Smooth muscle cell (in vitro differentiated cells): ENCODE measurements at regions not wholly inside any gene's neighbourhood (a gene's known extent, or its start where the extent isn't known, plus 50 kb on each side); places are given as distances from the start of the nearest gene placed in this dataset.
A peak's percentile ranks its signal among the peaks of the same experiment; 100 is the strongest.

Experiments used
- DNase-seq: peaks from one replicate; lab custom pipeline; 2025; ENCODE audit not compliant: unreplicated experiment; lab: John Stamatoyannopoulos, UW
- H2AFZ ChIP-seq: fragments of 200-600 bp; sonication (generic); 2 replicates; pipeline ENCODE4 v1.6.0; 2016; ENCODE audit warnings: antibody characterized with exemption, low read depth, mild to moderate bottlenecking
- H3F3A ChIP-seq: fragments of 200-600 bp; sonication (generic); 2 replicates; pipeline ENCODE4 v1.6.0; 2017; ENCODE audit warnings: antibody characterized with exemption, low read depth
- H3K27ac ChIP-seq: fragments of 200-600 bp; sonication (generic); 2 replicates; pipeline ENCODE4 v1.5.1; 2016; ENCODE audit warnings: low read depth, mild to moderate bottlenecking
- H3K27me3 ChIP-seq: fragments of 200-600 bp; sonication (generic); 2 replicates; pipeline ENCODE4 v1.6.1; 2016; ENCODE audit warnings: low read depth, mild to moderate bottlenecking
- H3K36me3 ChIP-seq: fragments of 200-600 bp; sonication (generic); 2 replicates; pipeline ENCODE4 v1.5.1; 2016; ENCODE audit warnings: low read depth
- H3K4me1 ChIP-seq: fragments of 200-600 bp; sonication (generic); 2 replicates; pipeline ENCODE4 v1.5.1; 2016; ENCODE audit warnings: low read depth
- H3K4me2 ChIP-seq: fragments of 200-600 bp; sonication (generic); 2 replicates; pipeline ENCODE4 v1.6.0; 2016; ENCODE audit warnings: mild to moderate bottlenecking
- H3K4me3 ChIP-seq: fragments of 200-600 bp; sonication (generic); 2 replicates; pipeline ENCODE4 v1.5.1; 2016; ENCODE audit warnings: mild to moderate bottlenecking
- H3K79me2 ChIP-seq: fragments of 200-600 bp; sonication (generic); 2 replicates; pipeline ENCODE4 v1.6.0; 2016; ENCODE audit warnings: low read depth, mild to moderate bottlenecking
- H3K9ac ChIP-seq: fragments of 200-600 bp; sonication (generic); 2 replicates; pipeline ENCODE4 v1.6.0; 2016; ENCODE audit warnings: low read depth
- H3K9me3 ChIP-seq: fragments of 200-600 bp; sonication (generic); replicated peaks from 2 replicates; pipeline ENCODE4 v1.5.1; 2016; ENCODE audit warnings: low read depth
- H4K20me1 ChIP-seq: fragments of 200-600 bp; sonication (generic); 2 replicates; pipeline ENCODE4 v1.6.0; 2016; ENCODE audit warnings: low read depth
- WGBS: methylation state at CpG from one replicate; pipeline ENCODE4 v1.1.7; 2016; ENCODE audit warnings: low lambda C conversion rate; 5-methylcytosine and 5-hydroxymethylcytosine counted together
- TF ChIP-seq, protein P1 (sequence below): fragments of 200-600 bp; sonication (generic); IDR thresholded peaks from 2 replicates; pipeline ENCODE4 v1.5.1; 2017; ENCODE audit warnings: borderline replicate concordance, mild to moderate bottlenecking, antibody characterized with exemption; ENCODE audit not compliant: insufficient read depth, poor library complexity, severe bottlenecking

DNA sequence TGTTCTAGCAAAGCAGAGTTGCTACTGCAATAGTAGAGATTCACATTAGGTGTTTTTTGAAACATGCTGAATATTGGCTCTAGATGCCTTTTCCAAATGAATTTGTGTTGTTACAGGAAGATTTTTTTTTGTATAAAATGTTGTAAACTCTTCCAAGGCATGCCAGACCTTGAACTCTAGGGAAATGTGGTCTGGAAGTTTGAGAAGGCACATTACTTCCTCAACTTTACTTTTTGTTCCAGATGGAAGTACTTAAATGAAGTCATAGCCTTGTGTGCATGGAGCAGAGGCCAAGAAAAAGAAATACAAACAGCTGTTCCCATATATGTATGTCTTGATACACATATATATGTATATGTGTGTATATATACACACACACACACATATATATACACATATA is 585.7 kb upstream of the MARCKS start:
- TF ChIP-seq, protein P1, sequence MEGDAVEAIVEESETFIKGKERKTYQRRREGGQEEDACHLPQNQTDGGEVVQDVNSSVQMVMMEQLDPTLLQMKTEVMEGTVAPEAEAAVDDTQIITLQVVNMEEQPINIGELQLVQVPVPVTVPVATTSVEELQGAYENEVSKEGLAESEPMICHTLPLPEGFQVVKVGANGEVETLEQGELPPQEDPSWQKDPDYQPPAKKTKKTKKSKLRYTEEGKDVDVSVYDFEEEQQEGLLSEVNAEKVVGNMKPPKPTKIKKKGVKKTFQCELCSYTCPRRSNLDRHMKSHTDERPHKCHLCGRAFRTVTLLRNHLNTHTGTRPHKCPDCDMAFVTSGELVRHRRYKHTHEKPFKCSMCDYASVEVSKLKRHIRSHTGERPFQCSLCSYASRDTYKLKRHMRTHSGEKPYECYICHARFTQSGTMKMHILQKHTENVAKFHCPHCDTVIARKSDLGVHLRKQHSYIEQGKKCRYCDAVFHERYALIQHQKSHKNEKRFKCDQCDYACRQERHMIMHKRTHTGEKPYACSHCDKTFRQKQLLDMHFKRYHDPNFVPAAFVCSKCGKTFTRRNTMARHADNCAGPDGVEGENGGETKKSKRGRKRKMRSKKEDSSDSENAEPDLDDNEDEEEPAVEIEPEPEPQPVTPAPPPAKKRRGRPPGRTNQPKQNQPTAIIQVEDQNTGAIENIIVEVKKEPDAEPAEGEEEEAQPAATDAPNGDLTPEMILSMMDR: no peak
- H3K79me2 ChIP-seq: no peaks in the 10 kb centered on the region
- no peak for DNase-seq
- no peaks in the 10 kb centered on the region for H3K4me1 ChIP-seq
- H3K9me3 ChIP-seq: peaks cover 15% of the 10 kb centered on the region
- no peaks in the 10 kb centered on the region for H3F3A ChIP-seq
- peaks cover 12% of the 10 kb centered on the region for H3K36me3 ChIP-seq
- no peaks in the 10 kb centered on the region for H3K27me3 ChIP-seq
- no peak overlapping the region for H2AFZ ChIP-seq
- H3K4me2 ChIP-seq: no peak overlapping the region
- no peak overlapping the region for H3K27ac ChIP-seq
- H3K9ac ChIP-seq: no peak overlapping the region
- H4K20me1 ChIP-seq: no peaks in the 10 kb centered on the region
- no peak overlapping the region for H3K4me3 ChIP-seq

DNA sequence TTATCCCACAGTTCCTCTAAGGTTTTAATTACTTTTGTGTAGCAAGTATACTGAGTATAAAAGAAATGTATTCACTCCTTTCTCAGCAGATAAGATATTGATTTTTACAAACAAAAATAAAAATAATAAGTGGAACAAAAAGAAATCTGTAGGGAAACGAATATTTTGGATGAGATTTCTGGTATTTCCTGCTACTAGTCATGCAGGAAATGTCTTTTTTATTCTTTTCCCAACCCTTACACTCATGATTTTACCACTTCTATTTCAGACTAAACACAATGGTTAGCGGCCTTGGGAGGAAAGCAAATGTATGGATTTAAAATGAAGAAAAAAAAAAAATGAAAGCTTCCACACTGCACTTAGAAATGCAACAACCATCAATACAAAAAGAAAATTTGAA is 580.5 kb upstream of the MARCKS start:
- H3K36me3 ChIP-seq: no peaks in the 10 kb centered on the region
- no peaks in the 10 kb centered on the region for H3K27me3 ChIP-seq
- no peak overlapping the region for H3K9ac ChIP-seq
- TF ChIP-seq, protein P1: no peak
- no peak overlapping the region for H3K4me3 ChIP-seq
- 85% methylated on average over 2 of the region's 2 CpGs for WGBS
- H4K20me1 ChIP-seq: no peaks in the 10 kb centered on the region
- no peaks in the 10 kb centered on the region for H3K9me3 ChIP-seq
- no peak overlapping the region for H3K27ac ChIP-seq
- no peak overlapping the region for H2AFZ ChIP-seq
- no peak overlapping the region for H3K4me2 ChIP-seq
- H3K79me2 ChIP-seq: no peaks in the 10 kb centered on the region
- H3F3A ChIP-seq: no peaks in the 10 kb centered on the region
- no peaks in the 10 kb centered on the region for H3K4me1 ChIP-seq
- DNase-seq: no peak

DNA sequence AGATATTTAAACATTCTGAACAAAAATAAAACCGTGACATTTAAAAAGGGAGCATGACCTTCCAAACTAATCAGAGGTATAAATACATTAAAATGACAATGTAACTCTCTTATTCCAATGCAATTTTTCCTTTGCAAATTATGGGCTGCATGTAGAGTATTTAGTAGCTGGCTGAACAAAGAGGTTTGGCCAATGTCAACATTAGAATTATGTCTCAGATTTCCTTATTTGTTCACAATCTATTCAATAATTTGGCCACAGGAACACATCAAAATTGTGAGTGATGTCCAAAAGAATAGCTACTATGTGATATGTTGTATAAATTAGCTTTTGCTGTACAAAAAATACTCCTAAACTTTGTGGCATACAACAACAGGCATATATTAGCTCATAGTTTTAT is 580.0 kb upstream of the MARCKS start:
- Histone ChIP-seq H3K36me3 (no peaks in the 10 kb centered on the region), H3K27me3 (no peaks in the 10 kb centered on the region), H3K9me3 (no peaks in the 10 kb centered on the region), H2AFZ (no peak overlapping the region), H3K27ac (no peak overlapping the region), H3K79me2 (no peaks in the 10 kb centered on the region), H3K9ac (no peak overlapping the region), H3K4me2 (no peak overlapping the region), H3F3A (no peaks in the 10 kb centered on the region), H3K4me1 (no peaks in the 10 kb centered on the region), H4K20me1 (no peaks in the 10 kb centered on the region), H3K4me3 (no peak overlapping the region)
- TF ChIP-seq, protein P1: no peak
- 95% methylated on average over 1 of the region's 1 CpG for WGBS
- no peak for DNase-seq

DNA sequence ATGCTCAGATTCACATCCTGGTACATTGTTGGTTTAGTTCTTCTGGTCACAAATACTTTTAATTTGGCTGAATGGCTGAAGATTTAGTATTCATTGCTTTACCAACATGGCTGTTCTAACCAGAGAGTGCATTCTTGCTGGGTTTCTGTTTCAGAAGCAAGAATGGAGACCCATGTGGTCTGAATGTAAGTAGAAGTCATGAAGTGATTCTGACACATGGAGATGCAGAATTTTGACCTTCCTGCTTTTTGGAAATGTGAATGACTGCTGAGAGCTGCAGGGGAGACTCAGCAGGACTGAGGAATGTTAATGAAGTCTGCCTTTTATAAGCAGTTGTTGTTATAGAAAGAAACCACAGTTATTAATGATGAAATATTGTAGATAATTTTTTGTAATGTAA is 576.1 kb upstream of the MARCKS start:
- Histone ChIP-seq H3K4me2 (no peak overlapping the region), H3F3A (no peaks in the 10 kb centered on the region), H4K20me1 (no peaks in the 10 kb centered on the region), H3K4me1 (no peaks in the 10 kb centered on the region), H3K9me3 (no peaks in the 10 kb centered on the region), H3K4me3 (no peak overlapping the region), H3K9ac (no peak overlapping the region), H3K79me2 (no peaks in the 10 kb centered on the region), H2AFZ (peak overlapping the region; percentile 36), H3K27ac (no peak overlapping the region), H3K27me3 (no peaks in the 10 kb centered on the region), H3K36me3 (no peaks in the 10 kb centered on the region)
- no peak for DNase-seq
- TF ChIP-seq, protein P1: no peak
